A673 (cell line): ENCODE measurements at regions not wholly inside any gene's neighbourhood (a gene's known extent, or its start where the extent isn't known, plus 50 kb on each side); places are given as distances from the start of the nearest gene placed in this dataset.

Experiments used
- CTCF ChIP-seq: fragments of 300-800, 200-600 bp; sonication (generic); conservative IDR thresholded peaks from 2 replicates; pipeline ENCODE4 v1.5.1; 2017; ENCODE audit warnings: low read depth, mild to moderate bottlenecking, antibody characterized with exemption, low read length, moderate library complexity, mixed read lengths
- EZH2 ChIP-seq: fragments of 200-600 bp; sonication (generic); IDR thresholded peaks from 2 replicates; pipeline ENCODE4 v1.6.1; 2017; ENCODE audit warnings: borderline replicate concordance, low read depth, mild to moderate bottlenecking, mixed read lengths, antibody characterized with exemption, low read length; ENCODE audit not compliant: poor library complexity, severe bottlenecking

GRCh38 chr2:181129364-181130056 is 149.1 kb downstream of the UBE2E3 start:
- TF ChIP-seq CTCF = no peak
- no peak for TF ChIP-seq EZH2
